ENCODE measurements at regions not wholly inside any gene's neighbourhood (a gene's known extent, or its start where the extent isn't known, plus 50 kb on each side); places are given as distances from the start of the nearest gene placed in this dataset.

- Histone ChIP-seq H4K5ac (ENCODE audit: insufficient read length, low read depth, low read length) (no peak overlapping the region), H3K27ac (ENCODE audit: insufficient read length, low read depth, low read length) (no peak overlapping the region), H2AK5ac (ENCODE audit: insufficient read length, low read length) (no peak overlapping the region), H2BK15ac (ENCODE audit: low read depth, low read length) (no peak overlapping the region), H3K14ac (ENCODE audit: insufficient read depth, low read length) (no peak overlapping the region), H3K56ac (ENCODE audit: insufficient read length, low read depth, low read length) (no peak overlapping the region), H4K8ac (replicated peaks; ENCODE audit: insufficient read length, low read depth, low read length) (no peak overlapping the region), H3K18ac (ENCODE audit: insufficient read length, low read depth, low read length) (no peak overlapping the region), H3K4ac (ENCODE audit: low read depth, low read length) (no peak overlapping the region), H3K4me2 (ENCODE audit: insufficient read depth, insufficient read length, low read length) (no peak overlapping the region), H3K23me2 (ENCODE audit: insufficient read length, low read depth, low read length, poor library complexity, severe bottlenecking) (no peaks in the 10 kb centered on the region), H2BK120ac (ENCODE audit: low read depth, low read length, poor library complexity, severe bottlenecking) (no peak overlapping the region), H4K91ac (ENCODE audit: insufficient read length, low read depth, low read length) (no peak overlapping the region), H3T11ph (ENCODE audit: low read length) (no peak overlapping the region), H3K9me3 (ENCODE audit: control insufficient read depth, low read depth, low read length) (no peaks in the 10 kb centered on the region), H2AFZ (ENCODE audit: low read length) (no peak overlapping the region), H3K79me2 (ENCODE audit: insufficient read depth, low read length) (no peaks in the 10 kb centered on the region), H2BK12ac (ENCODE audit: insufficient read length, low read depth, low read length) (no peak overlapping the region), H2BK20ac (ENCODE audit: low read depth, low read length, poor library complexity, severe bottlenecking) (no peak overlapping the region), H3K23ac (ENCODE audit: insufficient read length, low read depth, low read length) (no peak overlapping the region), H4K20me1 (ENCODE audit: control insufficient read depth, insufficient read depth, insufficient read length) (no peaks in the 10 kb centered on the region), H3K9ac (ENCODE audit: extremely low read depth, insufficient read length, low read length) (no peak overlapping the region), H3K79me1 (ENCODE audit: insufficient read depth, low read depth, low read length, poor library complexity, severe bottlenecking) (no peaks in the 10 kb centered on the region), H3K4me1 (ENCODE audit: insufficient read depth, low read length) (no peaks in the 10 kb centered on the region), H2BK5ac (ENCODE audit: insufficient read length, low read length) (no peak overlapping the region), H3K27me3 (ENCODE audit: insufficient read depth, low read length) (no peaks in the 10 kb centered on the region)
- Mint-ChIP-seq H3K4me1 (peaks cover 0 to 6% of the 10 kb centered on the region in 2 experiments; a peak in 2 of 4 replicates), H3K9me3 (peaks cover 8 to 11% of the 10 kb centered on the region in 2 experiments), H3K27me3 (ENCODE audit: low read depth) (no peaks in the 10 kb centered on the region), H3K27ac (no peak overlapping the region), H3K36me3 (ENCODE audit: insufficient read depth in 1 of 3, low read depth in 3 of 3) (peaks cover 0 to 15% (median 5%) of the 10 kb centered on the region in 3 experiments; a peak in 4 of 7 replicates), H3K4me3 (no peak overlapping the region)
- TF ChIP-seq, protein P1, sequence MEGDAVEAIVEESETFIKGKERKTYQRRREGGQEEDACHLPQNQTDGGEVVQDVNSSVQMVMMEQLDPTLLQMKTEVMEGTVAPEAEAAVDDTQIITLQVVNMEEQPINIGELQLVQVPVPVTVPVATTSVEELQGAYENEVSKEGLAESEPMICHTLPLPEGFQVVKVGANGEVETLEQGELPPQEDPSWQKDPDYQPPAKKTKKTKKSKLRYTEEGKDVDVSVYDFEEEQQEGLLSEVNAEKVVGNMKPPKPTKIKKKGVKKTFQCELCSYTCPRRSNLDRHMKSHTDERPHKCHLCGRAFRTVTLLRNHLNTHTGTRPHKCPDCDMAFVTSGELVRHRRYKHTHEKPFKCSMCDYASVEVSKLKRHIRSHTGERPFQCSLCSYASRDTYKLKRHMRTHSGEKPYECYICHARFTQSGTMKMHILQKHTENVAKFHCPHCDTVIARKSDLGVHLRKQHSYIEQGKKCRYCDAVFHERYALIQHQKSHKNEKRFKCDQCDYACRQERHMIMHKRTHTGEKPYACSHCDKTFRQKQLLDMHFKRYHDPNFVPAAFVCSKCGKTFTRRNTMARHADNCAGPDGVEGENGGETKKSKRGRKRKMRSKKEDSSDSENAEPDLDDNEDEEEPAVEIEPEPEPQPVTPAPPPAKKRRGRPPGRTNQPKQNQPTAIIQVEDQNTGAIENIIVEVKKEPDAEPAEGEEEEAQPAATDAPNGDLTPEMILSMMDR (conservative IDR thresholded peaks at IDR 0.05), result no peak
- WGBS (ENCODE audit: extremely low coverage, insufficient read length, low lambda C conversion rate), result no CpG with 5 or more reads among the region's 1 CpG
- no peak for DNase-seq
These were observed 558.3 kb downstream of the CHSY3 start for GRCh38 chr5:130462516-130462915.
